ENCODE measurements at regions not wholly inside any gene's neighbourhood (a gene's known extent, or its start where the extent isn't known, plus 50 kb on each side); places are given as distances from the start of the nearest gene placed in this dataset.

DNA sequence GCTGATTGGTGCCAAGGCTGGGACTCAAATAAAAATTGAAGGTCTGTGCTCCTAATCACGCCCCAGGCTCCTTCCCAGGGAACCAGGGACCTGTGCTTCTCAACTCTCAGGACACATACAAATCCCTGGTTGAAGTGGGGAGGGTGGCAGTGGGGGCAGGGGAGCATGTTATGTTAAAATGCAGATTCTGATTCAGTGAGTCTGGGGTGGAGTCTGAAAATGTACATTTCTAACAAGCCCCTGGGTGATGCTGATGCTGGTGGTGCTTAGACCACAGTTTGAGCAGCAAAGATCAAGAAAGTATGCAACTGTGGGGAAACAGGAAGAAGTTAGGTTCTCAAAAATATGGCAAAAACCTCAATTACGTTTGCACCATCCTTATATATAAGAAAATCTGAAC is 236.5 kb downstream of the MAGEB17 start:
- no peaks in the 10 kb centered on the region for H3K4me1 ChIP-seq (ENCODE audit: insufficient read depth)
- WGBS (ENCODE audit: low lambda C conversion rate, missing lambda C conversion rate), result 73% methylated on average over 2 of the region's 2 CpGs
- no peaks in the 10 kb centered on the region for H3K79me2 ChIP-seq
- H2AFZ ChIP-seq, result no peak overlapping the region
- no peak overlapping the region for H3K4me2 ChIP-seq
- no peaks in the 10 kb centered on the region for H3K9me2 ChIP-seq (replicated peaks; ENCODE audit: insufficient read depth)
- H3K27ac ChIP-seq, result no peak overlapping the region
- H3K36me3 ChIP-seq (replicated peaks; ENCODE audit: insufficient read depth, low read depth), result no peaks in the 10 kb centered on the region
- DNase-seq (ENCODE audit: low spot score), result no peak
- no peak overlapping the region for H3K4me3 ChIP-seq
- no peak for TF ChIP-seq EZH2 (IDR thresholded peaks at IDR 0.05; ENCODE audit: borderline replicate concordance)
- TF ChIP-seq EZH2phosphoT487 (IDR thresholded peaks at IDR 0.05; ENCODE audit: low read depth, severe bottlenecking, unreplicated experiment), result no peak
- TF ChIP-seq, protein P1, sequence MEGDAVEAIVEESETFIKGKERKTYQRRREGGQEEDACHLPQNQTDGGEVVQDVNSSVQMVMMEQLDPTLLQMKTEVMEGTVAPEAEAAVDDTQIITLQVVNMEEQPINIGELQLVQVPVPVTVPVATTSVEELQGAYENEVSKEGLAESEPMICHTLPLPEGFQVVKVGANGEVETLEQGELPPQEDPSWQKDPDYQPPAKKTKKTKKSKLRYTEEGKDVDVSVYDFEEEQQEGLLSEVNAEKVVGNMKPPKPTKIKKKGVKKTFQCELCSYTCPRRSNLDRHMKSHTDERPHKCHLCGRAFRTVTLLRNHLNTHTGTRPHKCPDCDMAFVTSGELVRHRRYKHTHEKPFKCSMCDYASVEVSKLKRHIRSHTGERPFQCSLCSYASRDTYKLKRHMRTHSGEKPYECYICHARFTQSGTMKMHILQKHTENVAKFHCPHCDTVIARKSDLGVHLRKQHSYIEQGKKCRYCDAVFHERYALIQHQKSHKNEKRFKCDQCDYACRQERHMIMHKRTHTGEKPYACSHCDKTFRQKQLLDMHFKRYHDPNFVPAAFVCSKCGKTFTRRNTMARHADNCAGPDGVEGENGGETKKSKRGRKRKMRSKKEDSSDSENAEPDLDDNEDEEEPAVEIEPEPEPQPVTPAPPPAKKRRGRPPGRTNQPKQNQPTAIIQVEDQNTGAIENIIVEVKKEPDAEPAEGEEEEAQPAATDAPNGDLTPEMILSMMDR (IDR thresholded peaks at IDR 0.05; ENCODE audit: poor library complexity), result no peak
- no peaks in the 10 kb centered on the region for H4K20me1 ChIP-seq (ENCODE audit: insufficient read depth, poor library complexity, severe bottlenecking)
- H3K27me3 ChIP-seq, result no peaks in the 10 kb centered on the region
- no peaks in the 10 kb centered on the region for H3K9me3 ChIP-seq (ENCODE audit: low read depth)

DNA sequence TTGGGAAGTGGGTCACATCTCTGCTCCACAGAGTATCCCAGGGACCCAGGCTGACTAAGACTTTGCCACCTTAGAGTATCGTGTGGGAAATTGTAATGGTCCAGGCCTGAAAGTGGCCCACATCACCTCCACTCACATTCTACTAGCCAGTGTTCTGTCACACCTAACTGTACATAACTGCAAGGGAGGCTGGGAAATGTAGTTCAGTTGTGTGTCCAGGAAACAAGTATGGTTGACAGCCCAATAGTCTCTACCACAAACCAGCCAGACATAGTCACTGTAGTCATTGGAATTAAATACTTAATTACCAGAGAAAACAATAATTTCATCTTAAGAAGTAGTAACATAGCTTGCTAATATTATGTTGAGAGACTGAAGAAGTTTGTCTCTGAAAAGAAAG is 233.4 kb upstream of the S100G start:
- DNase-seq (ENCODE audit: low spot score), result no peak
- H3K79me2 ChIP-seq, result no peaks in the 10 kb centered on the region
- no peaks in the 10 kb centered on the region for H3K36me3 ChIP-seq (replicated peaks; ENCODE audit: insufficient read depth, low read depth)
- WGBS (ENCODE audit: low lambda C conversion rate, missing lambda C conversion rate), result 96% methylated on average over 1 of the region's 1 CpG
- H3K4me3 ChIP-seq, result no peak overlapping the region
- H3K4me1 ChIP-seq (ENCODE audit: insufficient read depth), result no peaks in the 10 kb centered on the region
- no peak overlapping the region for H2AFZ ChIP-seq
- no peaks in the 10 kb centered on the region for H3K9me2 ChIP-seq (replicated peaks; ENCODE audit: insufficient read depth)
- no peak overlapping the region for H3K4me2 ChIP-seq
- TF ChIP-seq, protein P1 (IDR thresholded peaks at IDR 0.05; ENCODE audit: poor library complexity), result no peak
- TF ChIP-seq EZH2 (IDR thresholded peaks at IDR 0.05; ENCODE audit: borderline replicate concordance) (no peak), EZH2phosphoT487 (IDR thresholded peaks at IDR 0.05; ENCODE audit: low read depth, severe bottlenecking, unreplicated experiment) (no peak)
- no peaks in the 10 kb centered on the region for H4K20me1 ChIP-seq (ENCODE audit: insufficient read depth, poor library complexity, severe bottlenecking)
- H3K27me3 ChIP-seq, result no peaks in the 10 kb centered on the region
- H3K9me3 ChIP-seq (ENCODE audit: low read depth), result no peaks in the 10 kb centered on the region
- H3K27ac ChIP-seq, result no peak overlapping the region

DNA sequence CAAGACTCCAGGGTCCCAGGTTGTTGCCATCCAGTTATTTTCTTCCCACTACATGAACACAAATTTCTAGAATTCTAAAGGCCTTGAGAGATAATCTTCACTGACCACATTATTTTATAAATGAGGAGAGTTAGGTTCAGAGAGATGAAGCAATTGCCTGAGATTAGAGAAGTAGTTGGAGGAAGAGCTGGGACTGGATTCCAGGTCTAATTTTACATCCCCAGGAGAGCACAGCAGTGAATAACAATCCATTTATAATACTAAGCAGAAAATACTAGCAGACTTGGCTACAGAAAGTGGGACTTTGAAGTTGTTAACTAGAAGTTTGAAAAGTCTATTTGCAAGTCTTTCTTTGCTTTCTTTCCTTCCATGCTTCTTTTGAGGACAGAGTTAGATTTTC is 231.3 kb upstream of the S100G start:
- Histone ChIP-seq H3K9me3 (ENCODE audit: low read depth) (no peaks in the 10 kb centered on the region), H2AFZ (no peak overlapping the region), H3K36me3 (replicated peaks; ENCODE audit: insufficient read depth, low read depth) (no peaks in the 10 kb centered on the region), H4K20me1 (ENCODE audit: insufficient read depth, poor library complexity, severe bottlenecking) (no peaks in the 10 kb centered on the region), H3K4me3 (no peak overlapping the region), H3K27ac (no peak overlapping the region), H3K4me2 (no peak overlapping the region), H3K27me3 (no peaks in the 10 kb centered on the region), H3K9me2 (replicated peaks; ENCODE audit: insufficient read depth) (no peaks in the 10 kb centered on the region), H3K4me1 (ENCODE audit: insufficient read depth) (no peaks in the 10 kb centered on the region), H3K79me2 (no peaks in the 10 kb centered on the region)
- TF ChIP-seq EZH2 (IDR thresholded peaks at IDR 0.05; ENCODE audit: borderline replicate concordance), result no peak
- TF ChIP-seq, protein P1 (IDR thresholded peaks at IDR 0.05; ENCODE audit: poor library complexity), result no peak
- DNase-seq (ENCODE audit: low spot score), result no peak

DNA sequence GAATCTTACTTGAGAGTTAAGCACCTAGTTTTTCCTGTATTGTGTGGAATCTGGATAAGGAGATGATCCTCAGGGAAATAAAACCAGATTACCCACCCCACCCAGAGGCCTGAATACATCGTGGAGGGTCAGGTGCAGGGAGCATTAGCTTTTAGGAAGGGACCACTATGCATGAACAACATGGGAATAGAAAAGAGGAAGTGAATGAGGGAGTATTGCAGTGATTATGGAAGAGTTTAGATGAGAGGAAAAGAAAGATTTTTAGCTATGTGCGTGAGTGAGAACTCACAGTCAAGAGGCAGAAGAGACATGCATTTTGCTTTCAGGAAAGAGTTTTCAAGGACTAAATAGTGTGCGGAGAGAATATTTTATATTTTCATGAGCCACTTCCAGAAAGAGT is 222.3 kb upstream of the S100G start:
- Histone ChIP-seq H3K79me2 (no peaks in the 10 kb centered on the region), H3K9me2 (replicated peaks; ENCODE audit: insufficient read depth) (no peaks in the 10 kb centered on the region), H3K4me2 (no peak overlapping the region), H2AFZ (no peak overlapping the region), H3K9me3 (ENCODE audit: low read depth) (no peaks in the 10 kb centered on the region), H3K4me3 (no peak overlapping the region), H4K20me1 (ENCODE audit: insufficient read depth, poor library complexity, severe bottlenecking) (no peaks in the 10 kb centered on the region), H3K4me1 (ENCODE audit: insufficient read depth) (no peaks in the 10 kb centered on the region), H3K27ac (no peak overlapping the region), H3K27me3 (no peaks in the 10 kb centered on the region), H3K36me3 (replicated peaks; ENCODE audit: insufficient read depth, low read depth) (no peaks in the 10 kb centered on the region)
- TF ChIP-seq EZH2phosphoT487 (IDR thresholded peaks at IDR 0.05; ENCODE audit: low read depth, severe bottlenecking, unreplicated experiment), result no peak
- 89% methylated on average over 3 of the region's 3 CpGs for whole genome bisulfite sequencing (ENCODE audit: low lambda C conversion rate, missing lambda C conversion rate)
- DNase-seq (ENCODE audit: low spot score), result no peak
